Kidney glomerular epithelial cell (primary cell): ENCODE measurements at regions not wholly inside any gene's neighbourhood (a gene's known extent, or its start where the extent isn't known, plus 50 kb on each side); places are given as distances from the start of the nearest gene placed in this dataset.

Source experiments
- DNase-seq: peaks from one replicate; lab custom pipeline; 2025; lab: John Stamatoyannopoulos, UW

DNA sequence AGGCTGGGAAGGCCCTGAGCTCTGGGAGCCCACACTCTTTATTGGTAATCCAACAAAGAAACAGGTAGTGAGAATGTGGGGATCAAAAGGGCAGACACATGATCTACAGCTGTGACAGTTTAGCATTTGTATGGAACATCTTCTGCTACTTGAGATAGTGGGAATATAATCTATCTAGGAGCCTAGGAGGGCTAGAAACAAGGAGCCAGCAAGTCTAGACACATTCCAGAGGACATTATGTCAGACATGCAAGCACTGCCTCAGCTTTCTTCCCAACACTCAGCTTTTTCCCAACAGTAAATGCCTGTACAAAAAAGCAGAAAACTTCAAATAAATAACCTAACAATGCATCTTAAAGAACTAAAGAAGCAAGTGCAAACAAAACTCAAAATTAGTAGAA lies 1150.6 kb upstream of the RAG2 start:
- no peak for DNase-seq

DNA sequence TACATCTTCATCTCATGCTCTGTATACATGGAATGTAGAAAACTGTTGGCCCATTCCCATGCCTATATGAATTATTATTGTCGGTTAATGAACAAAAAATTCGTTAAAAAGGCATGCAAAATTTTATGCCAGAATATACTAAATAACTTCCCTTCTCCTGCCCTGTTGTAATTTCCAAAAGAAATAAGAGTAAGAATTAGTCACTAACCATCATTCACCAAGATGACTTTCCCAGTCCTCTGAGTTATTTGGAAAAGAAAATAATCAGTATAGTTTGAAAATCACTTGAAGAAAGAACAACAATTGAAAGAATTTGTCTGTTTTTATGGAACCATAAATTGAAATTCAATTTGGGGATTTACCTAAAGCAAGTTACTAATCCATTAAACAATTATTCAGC lies 1149.1 kb upstream of the RAG2 start:
- DNase-seq, result no peak

DNA sequence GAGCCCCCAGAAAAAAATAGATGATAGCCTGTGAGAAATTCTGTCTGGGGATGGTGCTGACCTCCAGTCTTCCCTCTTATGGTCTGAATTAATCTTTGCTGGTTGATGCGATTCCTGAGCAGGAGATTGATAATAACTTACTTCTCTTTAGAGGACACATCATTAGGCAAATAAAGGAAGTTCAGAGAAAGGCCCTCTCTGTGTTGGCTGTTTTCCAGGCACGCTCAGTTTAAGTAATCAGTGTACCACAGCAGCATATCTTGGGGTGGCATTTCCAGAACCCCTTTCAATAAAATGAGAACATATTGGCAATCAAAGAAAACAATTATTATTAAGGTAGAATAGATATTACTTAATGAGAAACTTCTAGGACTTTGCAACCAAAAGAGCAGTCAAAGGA lies 1129.3 kb upstream of the RAG2 start:
- no peak for DNase-seq

DNA sequence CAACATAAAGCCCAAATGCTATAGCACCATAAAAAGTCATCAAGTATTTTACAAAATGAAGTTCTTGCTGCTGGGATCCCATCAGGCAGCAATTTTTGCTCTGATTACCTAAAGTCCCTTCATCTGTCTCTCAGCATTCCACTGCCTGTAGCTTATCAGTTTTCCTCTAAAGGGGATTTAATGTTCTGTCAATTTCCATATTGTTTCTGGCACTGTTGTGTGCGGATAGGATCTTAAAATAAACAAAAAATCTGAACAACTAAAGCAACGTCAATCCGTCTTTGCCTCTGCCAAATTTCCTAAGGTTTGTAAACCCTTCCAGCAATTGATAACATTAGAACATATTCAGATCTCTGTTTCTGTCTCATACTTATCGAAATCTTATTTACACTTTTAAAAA lies 1126.3 kb upstream of the RAG2 start:
- no peak for DNase-seq

GRCh38 chr11:37721485-37721884 lies 1123.4 kb upstream of the RAG2 start:
- DNase-seq, result no peak

DNA sequence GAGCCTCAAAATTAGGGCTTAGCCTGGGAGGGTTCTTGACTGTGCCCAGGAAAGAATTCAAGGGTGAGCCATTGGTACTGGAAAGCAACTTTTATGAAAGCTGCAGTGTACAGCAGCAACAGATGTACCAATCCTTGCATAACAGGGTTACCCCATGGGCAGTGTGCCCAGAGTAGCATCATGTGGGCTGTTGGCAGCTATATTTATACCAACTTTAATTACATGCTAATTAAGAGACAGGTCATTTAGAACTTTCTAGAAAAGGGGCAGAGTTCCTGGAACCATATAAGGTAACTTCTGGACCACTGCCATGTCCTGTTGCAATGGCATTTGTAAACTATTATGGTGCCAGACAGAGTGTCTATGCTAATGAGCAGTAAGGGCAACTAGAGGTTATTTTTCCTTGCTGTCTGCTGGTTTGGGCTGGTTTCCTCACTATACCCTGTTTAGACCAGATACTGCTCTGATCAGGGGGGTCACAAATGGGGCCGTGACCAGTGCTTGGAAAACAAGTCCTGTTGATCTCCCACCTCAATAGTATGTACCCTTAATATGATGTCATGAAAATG lies 1120.5 kb upstream of the RAG2 start:
- no peak for DNase-seq

DNA sequence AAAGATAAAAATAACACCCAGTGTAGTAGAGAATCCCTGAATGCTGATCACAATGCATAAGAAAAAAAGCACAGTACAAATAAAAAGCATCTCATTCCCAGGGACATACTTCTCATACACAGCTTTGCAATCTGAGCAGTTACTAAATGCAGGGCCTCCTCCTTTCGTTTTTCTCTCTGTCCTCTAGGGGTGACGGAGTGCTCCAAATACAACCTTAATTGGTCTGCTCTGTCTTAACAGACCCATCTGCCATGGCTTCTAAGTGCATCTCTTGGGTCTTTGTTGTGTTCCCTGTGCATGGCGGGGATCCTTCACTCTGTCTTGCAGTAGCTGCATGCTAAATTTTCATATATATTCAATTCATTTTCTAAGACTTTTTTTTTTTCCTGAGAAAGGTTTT lies 1114.2 kb upstream of the RAG2 start:
- DNase-seq, result no peak

DNA sequence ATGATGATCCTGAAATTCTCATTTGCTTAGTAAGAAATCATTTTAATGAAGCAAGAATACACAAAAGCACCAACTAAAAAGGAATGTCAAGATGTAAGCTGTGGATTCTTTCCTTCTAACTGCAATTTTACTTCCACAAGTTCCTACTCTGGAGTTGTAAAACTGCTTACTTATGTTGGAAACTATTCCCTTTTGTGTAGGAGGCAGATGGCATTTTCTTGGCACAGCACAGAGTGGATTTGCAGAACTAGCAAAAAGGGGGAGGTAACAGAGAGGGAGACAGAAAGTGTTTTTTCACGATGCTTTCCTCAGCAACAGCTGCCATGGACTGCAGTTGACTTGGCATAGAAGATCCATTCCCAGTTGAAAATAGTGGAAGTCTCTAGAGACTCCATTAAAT lies 1112.0 kb upstream of the RAG2 start:
- peak; percentile 18 for DNase-seq

DNA sequence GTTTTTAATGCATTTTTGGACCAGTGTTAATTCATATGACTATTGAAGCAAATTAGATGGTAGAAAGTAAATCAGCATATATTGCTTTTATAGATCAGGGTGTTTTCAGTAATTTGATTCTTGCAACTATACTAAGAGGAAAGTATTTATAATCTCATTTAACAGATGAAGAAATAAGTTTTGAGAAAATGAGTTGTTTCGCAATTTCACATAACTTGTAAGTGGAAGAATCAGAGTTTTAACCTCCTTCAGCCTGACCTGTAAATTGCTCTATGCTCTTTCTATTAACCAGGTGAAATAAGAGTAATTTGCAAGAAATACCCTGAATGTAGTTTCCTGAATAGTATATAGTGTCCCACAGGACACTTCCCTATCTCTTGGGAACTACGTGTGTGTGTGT lies 1106.8 kb upstream of the RAG2 start:
- no peak for DNase-seq

GRCh38 chr11:37699644-37700043 lies 1101.6 kb upstream of the RAG2 start:
- no peak for DNase-seq

- no peak for DNase-seq
These were observed 1097.2 kb upstream of the RAG2 start for GRCh38 chr11:37695283-37695682.

DNA sequence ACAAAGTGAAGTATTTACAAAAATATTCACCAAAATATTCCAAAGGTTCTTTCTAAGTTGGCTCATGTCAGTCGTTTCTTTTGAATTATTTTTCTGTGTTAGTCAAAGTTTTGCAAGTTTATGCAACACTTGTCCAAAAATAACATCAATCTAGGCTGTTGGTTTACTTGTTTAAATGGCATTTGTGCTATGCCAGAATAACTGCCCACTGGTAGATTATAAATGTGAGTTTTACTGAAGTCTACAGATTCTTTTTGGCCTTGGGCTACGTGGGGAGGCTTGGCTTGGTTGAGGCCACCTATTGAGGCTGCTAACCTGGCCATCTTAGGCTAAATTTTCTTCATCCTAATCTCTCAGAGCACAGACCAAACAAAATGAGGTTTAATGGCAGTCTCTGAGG lies 1091.9 kb upstream of the RAG2 start:
- DNase-seq, result no peak

- no peak for DNase-seq
These were observed 1090.4 kb upstream of the RAG2 start for GRCh38 chr11:37688456-37688855.

DNA sequence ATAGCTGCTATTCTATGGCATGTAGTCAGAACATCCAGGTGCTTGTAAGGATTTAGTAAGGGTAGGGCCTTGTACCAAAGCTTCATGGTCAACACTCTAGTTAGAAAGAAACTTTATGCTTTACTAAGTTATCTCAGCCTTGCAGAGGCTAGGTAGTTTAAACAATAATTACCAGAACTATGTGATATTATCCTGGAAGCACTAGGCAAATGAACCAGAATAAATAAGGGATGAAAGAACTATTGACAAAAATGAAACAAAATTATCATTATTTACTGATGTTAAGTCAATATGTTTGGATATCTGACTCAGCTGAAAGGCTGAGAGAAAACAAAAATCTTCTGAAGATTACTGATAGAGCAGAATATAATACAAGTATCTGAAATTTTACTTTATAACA lies 1089.1 kb upstream of the RAG2 start:
- DNase-seq, result no peak

- no peak for DNase-seq
These were observed 1073.3 kb upstream of the RAG2 start for GRCh38 chr11:37671321-37671720.

GRCh38 chr11:37666960-37667359 lies 1068.9 kb upstream of the RAG2 start:
- DNase-seq, result no peak

GRCh38 chr11:37657645-37658044 lies 1059.6 kb upstream of the RAG2 start:
- peak; percentile 36 for DNase-seq

DNA sequence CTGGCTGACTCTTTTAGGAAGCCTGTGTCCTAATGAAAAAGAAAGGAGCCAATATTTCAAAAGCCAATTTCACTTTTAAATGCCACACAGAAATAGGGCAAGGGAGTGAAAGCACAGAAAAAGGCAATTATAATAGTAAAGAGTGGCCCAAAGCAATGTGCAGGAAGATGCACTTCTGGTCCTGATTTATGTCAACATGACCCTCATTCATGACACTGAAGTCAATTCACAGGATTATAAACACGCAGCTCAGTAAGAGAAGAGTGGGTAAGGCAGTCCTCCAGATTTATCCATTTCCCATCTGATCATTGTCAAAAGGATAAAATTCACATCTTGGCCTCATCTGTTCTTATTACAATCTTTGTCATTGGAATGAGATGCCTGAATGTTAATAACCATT lies 1049.7 kb upstream of the RAG2 start:
- DNase-seq, result no peak

DNA sequence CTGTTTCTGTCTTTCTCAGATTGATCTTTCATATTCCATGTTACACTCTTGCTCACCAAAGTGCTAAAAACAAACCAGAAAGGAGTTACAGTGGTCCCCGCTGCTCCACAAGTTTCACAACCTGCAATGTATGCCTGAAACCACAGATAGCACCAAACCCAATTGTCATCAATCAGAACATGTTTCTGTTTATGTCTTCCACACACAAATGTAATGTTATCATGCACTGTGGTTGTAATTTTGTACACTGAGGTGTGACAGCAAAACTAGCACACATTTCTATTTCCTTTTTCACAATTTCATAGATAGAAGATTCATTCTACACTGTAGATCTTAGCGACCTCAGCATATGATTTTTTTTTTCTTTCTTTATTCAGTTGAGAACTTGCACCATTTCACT lies 1045.9 kb upstream of the RAG2 start:
- no peak for DNase-seq

- no peak for DNase-seq
These were observed 1044.3 kb upstream of the RAG2 start for GRCh38 chr11:37642296-37642695.

- no peak for DNase-seq
These were observed 1034.7 kb upstream of the RAG2 start for GRCh38 chr11:37632748-37633147.

DNA sequence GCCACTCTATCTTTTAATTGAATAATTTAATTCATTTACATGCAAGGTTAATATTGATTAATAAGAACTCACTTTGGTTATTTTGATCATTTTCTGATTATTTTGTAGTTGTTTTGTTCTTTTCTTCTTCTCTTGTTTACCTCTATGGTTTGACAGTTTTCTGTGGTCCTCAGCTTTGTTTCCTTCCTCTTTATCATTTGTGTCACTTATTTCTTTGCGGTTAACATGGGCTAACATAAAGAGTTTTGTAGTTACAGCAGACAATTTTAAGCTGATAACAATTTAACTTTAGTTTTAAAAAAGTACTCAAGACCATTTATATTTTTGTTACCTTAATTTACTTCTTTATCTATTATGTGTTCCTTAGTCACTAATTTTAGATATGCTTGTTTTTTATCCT lies 1032.8 kb upstream of the RAG2 start:
- DNase-seq, result no peak

- no peak for DNase-seq
These were observed 1025.7 kb upstream of the RAG2 start for GRCh38 chr11:37623778-37624177.

GRCh38 chr11:37621662-37622061 lies 1023.6 kb upstream of the RAG2 start:
- DNase-seq, result no peak

- no peak for DNase-seq
These were observed 1018.3 kb upstream of the RAG2 start for GRCh38 chr11:37616291-37616690.
